ENCODE measurements at regions not wholly inside any gene's neighbourhood (a gene's known extent, or its start where the extent isn't known, plus 50 kb on each side); places are given as distances from the start of the nearest gene placed in this dataset.

- Histone ChIP-seq H3K79me2 (ENCODE audit: control insufficient read depth, insufficient read depth, low read length) (no peaks in the 10 kb centered on the region), H3K4me2 (ENCODE audit: insufficient read depth, low read length) (no peak overlapping the region), H3K4me1 (ENCODE audit: control insufficient read depth, extremely low read depth, insufficient read depth, low read length) (no peaks in the 10 kb centered on the region), H3K4me3 (replicated peaks in 1 of 3; ENCODE audit: insufficient read depth in 1 of 3, low read depth in 1 of 3, low read length in 3 of 3) (no peak overlapping the region), H3K27me3 (ENCODE audit: control insufficient read depth in 2 of 2, insufficient read depth in 2 of 2, low read length in 2 of 2) (no peaks in the 10 kb centered on the region), H2AFZ (ENCODE audit: low read depth, low read length) (no peak overlapping the region), H3K9ac (replicated peaks; ENCODE audit: extremely low read depth, insufficient read depth, low read length) (no peak overlapping the region), H4K20me1 (replicated peaks; ENCODE audit: control insufficient read depth, extremely low read depth, insufficient read depth, low read length) (no peaks in the 10 kb centered on the region), H3K36me3 (ENCODE audit: control insufficient read depth in 2 of 2, extremely low read depth in 1 of 2, insufficient read depth in 2 of 2, low read length in 2 of 2) (no peaks in the 10 kb centered on the region), H3K9me3 (replicated peaks; ENCODE audit: control insufficient read depth, insufficient read depth, low read length) (no peaks in the 10 kb centered on the region), H3K9me1 (replicated peaks; ENCODE audit: control insufficient read depth, extremely low read depth, insufficient read depth, low read length) (no peaks in the 10 kb centered on the region), H3K27ac (ENCODE audit: insufficient read depth, low read depth, low read length) (no peak overlapping the region)
- no peak for DNase-seq (ENCODE audit: low read depth, low spot score)
- no TSS peak for BruUV-seq (replicated peaks)
- dilution Hi-C loops (cut with MboI; ENCODE audit: extremely low pct_ligation_motif_present, low sequenced_read_pairs) (no loop called here), intact Hi-C loops (cut with micrococcal nuclease) (no loop called here)
- ChIA-PET POLR2A (no interaction called here), CTCF (no interaction called here)
- TF ChIP-seq POLR2AphosphoS5 (IDR thresholded peaks at IDR 0.05; ENCODE audit: insufficient read depth, low read depth, low read length) (no peak), CTCF (IDR thresholded peaks at IDR 0.05; ENCODE audit: extremely low read depth in 1 of 2, insufficient read depth in 1 of 2, low read depth in 1 of 2, low read length in 2 of 2) (no peak), FOS (IDR thresholded peaks at IDR 0.05; ENCODE audit: borderline replicate concordance, insufficient read depth, low read length) (no peak), GATA2 (IDR thresholded peaks at IDR 0.05; ENCODE audit: insufficient read depth, insufficient read length, low read depth, low read length) (no peak), POLR2A (IDR thresholded peaks at IDR 0.05; ENCODE audit: low read depth, low read length) (no peak), MYC (IDR thresholded peaks at IDR 0.05; ENCODE audit: low read depth, low read length) (no peak), EZH2 (IDR thresholded peaks at IDR 0.05; ENCODE audit: borderline replicate concordance, low read depth, low read length, severe bottlenecking) (no peak), JUN (IDR thresholded peaks at IDR 0.05; ENCODE audit: borderline replicate concordance, insufficient read depth, insufficient read length, low read depth) (no peak)
- TF ChIP-seq, protein P1, sequence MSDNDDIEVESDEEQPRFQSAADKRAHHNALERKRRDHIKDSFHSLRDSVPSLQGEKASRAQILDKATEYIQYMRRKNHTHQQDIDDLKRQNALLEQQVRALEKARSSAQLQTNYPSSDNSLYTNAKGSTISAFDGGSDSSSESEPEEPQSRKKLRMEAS (IDR thresholded peaks at IDR 0.05; ENCODE audit: insufficient read depth, insufficient read length) = no peak
- FAIRE-seq = no peak
Measured at GRCh38 chr4:57639561-57640382, 529.6 kb upstream of the IGFBP7 start.

Measured in endothelial cell of umbilical vein (primary cell).